HG03521 (cell line): ENCODE measurements at regions not wholly inside any gene's neighbourhood (a gene's known extent, or its start where the extent isn't known, plus 50 kb on each side); places are given as distances from the start of the nearest gene placed in this dataset.

ENCODE experiments used
- ATAC-seq: cut with Tn5 transposase; IDR thresholded peaks from one replicate; pipeline ENCODE4 v1.9.1; 2021; ENCODE audit warnings: mild to moderate bottlenecking, moderate library complexity; ENCODE audit not compliant: unreplicated experiment

DNA sequence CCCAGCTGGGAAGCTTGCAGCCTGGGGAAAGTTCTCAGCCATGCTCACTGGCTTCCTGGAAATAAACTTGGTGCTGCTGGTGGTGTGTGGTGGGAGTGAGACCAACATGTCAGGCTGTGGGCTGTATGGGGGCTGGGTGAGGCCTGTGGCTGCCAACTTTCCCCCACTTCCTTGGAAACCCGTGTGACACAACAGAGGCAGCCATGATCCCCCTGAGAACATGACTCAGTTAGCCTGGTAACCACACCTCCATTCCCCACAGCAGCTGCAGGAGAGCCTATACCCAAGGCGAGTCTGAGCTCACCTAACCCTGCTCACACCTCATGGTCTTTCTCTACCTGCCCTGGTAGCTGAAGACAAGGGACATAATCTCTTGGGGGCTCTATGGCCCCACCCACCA is 72.7 kb upstream of the RGMB start:
- ATAC-seq: no peak

DNA sequence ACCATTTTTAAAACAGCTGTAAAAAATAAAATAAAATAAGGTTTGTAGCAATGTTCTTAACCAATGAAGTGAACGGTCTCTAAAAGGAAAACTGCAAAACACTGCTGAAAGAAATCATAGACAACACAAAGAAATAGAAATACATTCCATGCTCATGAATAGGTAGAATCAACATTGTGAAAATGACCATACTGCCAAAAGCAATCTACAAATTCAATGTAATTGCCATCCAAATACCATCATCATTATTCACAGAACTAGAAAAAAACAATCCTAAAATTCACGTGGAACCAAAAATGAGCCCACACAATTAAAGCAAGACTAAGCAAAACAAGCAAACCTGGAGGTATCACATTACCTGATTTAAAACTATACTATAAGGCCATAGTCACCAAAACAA is 67.6 kb upstream of the RGMB start:
- ATAC-seq: no peak

DNA sequence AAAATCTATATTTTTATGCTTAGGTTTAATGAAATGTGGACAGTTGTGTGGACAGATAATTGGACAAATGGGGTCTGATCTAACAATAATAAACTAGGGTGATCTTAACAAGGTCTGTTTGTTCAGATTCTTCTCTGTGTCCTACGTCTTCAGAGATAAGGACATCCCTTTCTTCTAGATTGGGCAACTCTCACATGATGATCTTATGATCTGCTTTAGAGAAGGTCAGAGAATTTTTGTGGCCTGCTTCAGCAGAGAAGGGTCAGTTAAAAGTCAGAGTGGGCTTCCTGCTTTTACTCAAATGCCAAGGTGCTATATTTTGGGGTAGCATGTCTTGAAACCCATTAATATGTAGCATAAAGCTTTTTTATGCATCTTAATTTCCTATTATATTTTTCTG is 63.8 kb upstream of the RGMB start:
- no peak for ATAC-seq

GRCh38 chr5:98713027-98713426 is 60.4 kb upstream of the RGMB start:
- ATAC-seq: no peak

DNA sequence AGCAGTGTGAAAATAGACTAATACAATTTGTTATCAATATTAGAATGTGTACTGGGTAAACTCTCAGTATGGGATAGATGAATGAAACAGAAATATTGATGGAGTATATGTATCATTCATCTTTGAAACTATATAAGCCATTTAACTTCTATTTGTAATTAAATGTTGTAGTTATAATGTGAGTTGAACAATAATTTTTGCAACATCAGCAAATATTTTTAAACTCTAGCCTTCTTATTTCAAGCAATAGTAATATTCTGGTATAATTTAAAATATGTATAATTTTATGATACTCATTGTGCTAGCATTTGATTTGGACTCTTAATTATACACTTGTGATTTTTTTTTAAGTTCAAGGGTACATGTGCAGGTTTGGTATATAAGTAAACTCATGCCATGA is 59.6 kb upstream of the RGMB start:
- no peak for ATAC-seq

GRCh38 chr5:98714710-98715288 is 58.7 kb upstream of the RGMB start:
- ATAC-seq: no peak

DNA sequence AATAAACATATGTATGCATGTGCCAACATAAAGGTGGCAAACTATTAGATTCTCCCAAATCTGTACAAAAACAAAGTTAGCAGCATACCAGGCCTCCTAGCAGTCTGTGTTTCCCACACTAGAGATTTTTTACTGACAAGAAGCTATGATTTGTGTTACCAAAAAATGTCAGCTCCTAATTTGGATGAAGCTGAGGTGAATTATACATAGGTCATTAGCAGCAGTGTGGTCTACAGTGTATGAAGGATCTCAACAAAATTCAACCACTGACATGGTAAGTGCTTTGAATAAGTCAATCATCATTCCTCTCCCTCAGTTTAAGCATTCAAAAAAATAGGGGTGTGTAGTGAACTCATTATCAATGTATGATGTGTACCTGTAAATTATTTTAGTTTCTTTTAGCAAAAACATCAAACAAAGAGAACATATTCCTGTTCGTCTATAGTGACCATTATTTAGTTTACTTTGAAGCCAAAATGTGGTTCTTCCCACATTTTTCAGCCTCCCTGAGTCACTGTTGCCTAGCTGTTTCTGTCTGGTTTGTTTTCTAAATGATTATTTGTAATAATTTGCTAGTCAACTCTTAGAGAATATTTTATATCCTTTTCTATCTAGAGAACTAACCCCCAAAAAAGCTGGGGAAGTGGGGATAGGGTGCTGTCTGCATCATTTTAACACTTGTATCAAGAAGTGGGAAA is 52.1 kb upstream of the RGMB start:
- ATAC-seq: no peak

DNA sequence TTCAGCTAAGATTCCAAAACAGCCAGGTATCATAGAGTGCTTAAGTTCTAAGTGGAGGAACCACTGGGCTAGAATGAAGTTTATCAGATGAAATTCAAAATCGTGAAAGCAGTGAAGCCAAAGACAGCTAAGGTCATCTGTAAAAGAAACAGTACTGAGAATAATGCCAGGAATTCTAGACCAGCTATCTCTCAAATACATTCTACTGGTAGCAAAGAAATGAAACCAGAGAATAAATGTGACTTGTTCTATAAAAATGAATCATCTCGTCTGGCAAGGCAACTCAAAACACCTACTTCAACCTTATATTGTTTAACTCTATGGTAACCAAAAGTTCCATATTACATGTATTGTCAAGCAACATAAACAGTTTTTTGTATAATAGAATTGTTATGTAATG is 51.3 kb upstream of the RGMB start:
- ATAC-seq: no peak

DNA sequence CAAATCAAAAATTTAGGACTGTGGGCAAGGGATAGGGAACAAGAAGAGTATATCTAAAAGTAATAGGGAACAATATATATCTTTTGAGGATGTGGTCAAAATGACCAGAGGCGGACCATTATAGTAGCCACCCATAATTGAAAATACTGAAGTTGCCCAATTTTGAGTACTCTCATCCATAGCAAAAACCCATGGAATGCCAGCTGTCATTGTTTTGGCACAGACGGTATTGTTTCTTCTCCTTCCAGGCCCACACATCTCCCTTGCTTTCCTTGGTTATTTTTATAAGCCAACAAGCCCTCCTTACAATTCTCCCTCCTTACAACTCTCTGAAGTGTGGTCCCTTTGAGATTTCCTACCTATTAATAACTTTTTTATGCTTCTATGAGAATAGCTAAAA is 50.4 kb upstream of the RGMB start:
- no peak for ATAC-seq
